GM10266 (cell line): ENCODE measurements at regions not wholly inside any gene's neighbourhood (a gene's known extent, or its start where the extent isn't known, plus 50 kb on each side); places are given as distances from the start of the nearest gene placed in this dataset.

Experiments used
- DNase-seq: peaks from one replicate; pipeline ENCODE4 v3.0.0; 2012; ENCODE audit errors: extremely low spot score
- TF ChIP-seq, protein P1 (sequence below): IDR thresholded peaks from 2 replicates; pipeline ENCODE4 v1.5.1; 2012; ENCODE audit warnings: mild to moderate bottlenecking, low read depth; ENCODE audit not compliant: control insufficient read depth, insufficient read depth; ENCODE audit errors: missing control alignments

DNA sequence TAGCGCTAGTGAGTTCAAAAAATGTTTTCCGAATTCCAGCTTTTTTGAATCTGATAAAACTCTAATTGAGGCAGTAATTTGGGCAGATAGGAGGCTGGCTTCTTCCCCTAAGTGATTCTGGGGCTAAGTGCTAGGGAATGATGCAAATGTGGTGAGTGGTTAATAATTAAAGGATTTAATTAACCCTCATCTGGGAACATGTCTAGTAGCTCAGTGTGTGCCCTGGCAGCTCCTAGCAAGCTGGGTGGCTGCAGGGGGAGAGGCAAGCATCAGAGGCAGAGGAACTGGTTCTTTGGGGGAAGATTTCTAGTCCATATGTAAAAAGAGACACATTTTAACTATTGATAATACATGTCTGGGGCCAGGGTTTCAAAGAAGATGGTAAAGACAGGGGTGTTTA, 354.5 kb downstream of the WDR11 start:
- DNase-seq: no peak
- TF ChIP-seq, protein P1, sequence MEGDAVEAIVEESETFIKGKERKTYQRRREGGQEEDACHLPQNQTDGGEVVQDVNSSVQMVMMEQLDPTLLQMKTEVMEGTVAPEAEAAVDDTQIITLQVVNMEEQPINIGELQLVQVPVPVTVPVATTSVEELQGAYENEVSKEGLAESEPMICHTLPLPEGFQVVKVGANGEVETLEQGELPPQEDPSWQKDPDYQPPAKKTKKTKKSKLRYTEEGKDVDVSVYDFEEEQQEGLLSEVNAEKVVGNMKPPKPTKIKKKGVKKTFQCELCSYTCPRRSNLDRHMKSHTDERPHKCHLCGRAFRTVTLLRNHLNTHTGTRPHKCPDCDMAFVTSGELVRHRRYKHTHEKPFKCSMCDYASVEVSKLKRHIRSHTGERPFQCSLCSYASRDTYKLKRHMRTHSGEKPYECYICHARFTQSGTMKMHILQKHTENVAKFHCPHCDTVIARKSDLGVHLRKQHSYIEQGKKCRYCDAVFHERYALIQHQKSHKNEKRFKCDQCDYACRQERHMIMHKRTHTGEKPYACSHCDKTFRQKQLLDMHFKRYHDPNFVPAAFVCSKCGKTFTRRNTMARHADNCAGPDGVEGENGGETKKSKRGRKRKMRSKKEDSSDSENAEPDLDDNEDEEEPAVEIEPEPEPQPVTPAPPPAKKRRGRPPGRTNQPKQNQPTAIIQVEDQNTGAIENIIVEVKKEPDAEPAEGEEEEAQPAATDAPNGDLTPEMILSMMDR: no peak

DNA sequence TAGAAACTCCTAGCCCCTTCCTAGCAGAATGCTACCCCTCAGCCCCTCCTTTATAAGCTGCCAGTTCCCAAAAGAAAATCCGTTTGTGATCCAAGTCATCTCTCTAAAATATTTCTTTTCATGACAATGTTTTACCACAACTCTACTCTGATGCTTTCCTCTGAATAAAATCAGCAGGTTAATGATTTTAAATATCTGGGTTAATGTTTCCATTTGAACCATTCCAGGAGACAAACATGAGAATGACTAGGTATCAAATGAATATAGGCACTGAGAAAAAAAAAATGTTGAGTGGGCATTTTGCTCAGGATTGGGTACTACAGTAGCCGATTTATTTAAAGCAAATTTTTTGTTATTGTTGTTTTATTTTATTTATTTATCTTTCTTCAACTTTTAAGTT, 360.3 kb downstream of the WDR11 start:
- DNase-seq: no peak
- TF ChIP-seq, protein P1: no peak

DNA sequence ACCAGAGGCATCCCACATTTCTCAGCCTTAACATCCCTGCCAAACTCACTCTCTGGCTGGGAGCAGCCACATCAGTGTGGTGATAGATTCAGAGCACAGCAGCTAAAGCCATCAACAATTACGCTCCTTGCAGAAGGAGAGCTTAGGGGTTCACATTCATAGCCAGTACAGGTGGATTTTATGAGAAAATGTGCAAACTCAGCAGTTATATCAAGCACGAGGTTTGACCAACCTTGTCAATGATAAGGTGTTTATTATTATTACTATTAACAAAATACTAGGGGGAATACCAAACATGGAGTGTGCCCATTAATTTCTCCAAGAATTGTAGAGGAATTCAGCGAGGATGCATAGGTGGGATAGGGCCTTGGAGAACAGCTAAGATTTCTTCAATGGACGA, 362.3 kb downstream of the WDR11 start:
- no peak for DNase-seq
- TF ChIP-seq, protein P1: no peak

DNA sequence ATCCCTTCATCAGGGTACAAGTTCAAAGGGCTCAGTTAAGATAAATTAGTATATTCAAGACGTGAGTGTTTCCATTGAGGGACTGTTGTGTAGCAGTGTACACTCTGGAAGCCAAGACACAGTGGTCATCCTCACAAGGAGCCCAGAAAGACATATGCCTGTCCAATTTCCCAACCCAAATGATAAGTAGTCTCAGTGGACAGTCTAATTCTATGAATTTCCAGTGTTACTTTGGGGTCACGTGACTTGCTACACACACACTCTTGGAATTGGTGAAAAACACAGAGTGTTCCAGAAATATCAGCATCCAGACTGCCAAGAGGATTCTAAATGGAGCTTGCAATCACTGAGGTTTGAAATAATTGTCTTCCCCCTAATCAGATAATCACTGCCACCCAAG, 365.1 kb downstream of the WDR11 start:
- TF ChIP-seq, protein P1: no peak
- no peak for DNase-seq

DNA sequence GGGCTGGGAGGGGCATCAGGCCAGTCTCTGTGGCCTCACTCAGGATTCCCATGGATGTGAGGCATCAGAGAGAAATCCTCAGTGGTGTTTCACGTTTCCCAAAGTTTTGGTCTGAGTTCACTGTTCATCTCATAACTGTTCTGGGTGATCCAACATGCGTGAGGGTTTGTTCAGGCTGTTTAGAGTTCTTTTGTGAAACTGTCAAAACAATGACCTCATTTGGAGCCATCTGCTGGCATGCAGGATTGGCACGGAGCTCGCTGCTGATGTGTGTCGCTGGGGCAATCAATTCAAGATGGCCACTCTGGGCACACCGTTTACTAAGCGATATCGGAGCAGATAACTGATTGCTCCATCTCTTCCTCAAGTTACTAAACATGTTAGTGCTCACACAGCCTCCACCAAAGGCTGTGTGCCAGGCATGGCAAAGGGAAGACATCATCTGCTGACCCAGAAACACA, 365.6 kb downstream of the WDR11 start:
- DNase-seq: no peak
- TF ChIP-seq, protein P1: no peak

DNA sequence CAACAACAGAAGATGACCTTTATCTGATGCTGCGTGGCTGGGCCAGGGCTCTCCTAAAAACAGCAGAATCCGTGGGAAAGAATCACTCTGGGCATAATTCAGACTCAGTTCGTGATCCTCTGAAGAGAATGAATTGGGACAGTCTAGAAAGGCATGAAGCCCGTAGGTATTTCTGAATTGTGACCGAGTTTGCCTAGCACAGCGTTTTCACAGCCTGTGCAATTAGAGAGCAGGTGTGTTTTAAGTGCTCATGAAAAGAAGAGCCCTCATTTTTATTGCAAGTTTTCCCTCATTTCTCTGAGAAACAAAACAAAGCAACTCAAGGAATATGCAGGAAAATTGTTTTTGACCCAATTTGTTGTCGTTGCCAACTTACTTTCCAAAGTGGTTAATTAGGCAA, 366.2 kb downstream of the WDR11 start:
- TF ChIP-seq, protein P1: no peak
- DNase-seq: no peak

DNA sequence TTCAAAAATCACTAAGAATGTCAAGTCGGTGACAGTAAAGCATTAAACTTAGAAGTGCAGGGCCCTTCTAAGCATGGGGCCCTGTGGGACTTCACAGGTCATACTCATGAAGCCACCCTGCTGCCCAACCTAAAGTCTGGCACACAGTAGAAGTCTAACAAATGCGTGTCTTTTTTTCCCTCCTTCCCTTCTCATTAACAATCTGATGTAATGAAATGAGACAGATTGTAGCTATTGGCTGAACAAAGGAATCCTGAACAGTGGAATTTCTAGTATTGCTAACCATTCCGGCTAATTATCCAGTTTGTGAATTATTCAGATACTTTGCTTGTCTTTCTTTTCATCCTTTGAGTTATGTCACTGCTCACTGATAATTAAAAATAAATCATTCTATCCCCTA, 369.9 kb downstream of the WDR11 start:
- DNase-seq: no peak
- TF ChIP-seq, protein P1: no peak
